Body of pancreas (tissue), 4 donors: ENCODE measurements at regions not wholly inside any gene's neighbourhood (a gene's known extent, or its start where the extent isn't known, plus 50 kb on each side); places are given as distances from the start of the nearest gene placed in this dataset.

Experiments
- ATAC-seq: fragments of 150-250 bp; one replicate; pipeline ENCODE4 v1.9.1; 2016
- DNase-seq, 4 donors: peaks; one replicate each; pipeline ENCODE4 v3.0.0-alpha.2; 2019
- H3K27ac ChIP-seq, 4 donors: fragments of 200-600 bp; sonication (generic); 1 replicate in 3 of 4; 2 replicates in 1 of 4; pipeline versions ENCODE4 v1.5.1 to v1.6.1; 2016 to 2019; ENCODE audit warnings: mild to moderate bottlenecking in 1 of 4, mixed read lengths in 1 of 4, moderate library complexity in 1 of 4
- H3K27me3 ChIP-seq, 2 donors: fragments of 200-600 bp; sonication (generic); one replicate each; pipeline ENCODE4 v1.6.0; 2016; ENCODE audit warnings: mild to moderate bottlenecking in 1 of 2
- H3K36me3 ChIP-seq, 2 donors: fragments of 200-600 bp; sonication (generic); replicated peaks in 1 of 2; 2 replicates each; pipeline ENCODE4 v1.5.1; 2016; ENCODE audit warnings: low read depth in 2 of 2; ENCODE audit not compliant: insufficient read depth in 1 of 2
- H3K4me1 ChIP-seq: fragments of 200-600 bp; sonication (generic); one replicate; pipeline ENCODE4 v1.6.0; 2016
- H3K4me3 ChIP-seq, 2 donors: fragments of 200-600 bp; sonication (generic); 1 replicate in 1 of 2; 2 replicates in 1 of 2; pipeline ENCODE4 v1.5.1; 2016 to 2019
- H3K9me3 ChIP-seq, 3 donors: fragments of 200-600 bp; sonication (generic); 1 replicate in 2 of 3; 2 replicates in 1 of 3; pipeline ENCODE4 v1.5.1; 2016
- CTCF ChIP-seq, 7 experiments: fragments of 450-650 bp in 4 of 7; fragments of 200-600 bp in 3 of 7; sonication (generic) in 3 of 7; IDR thresholded peaks; one replicate each; pipeline ENCODE4 v1.5.1; 2016 to 2019; ENCODE audit warnings: antibody characterized with exemption in 7 of 7
- POLR2A ChIP-seq, 3 donors: fragments of 450-650 bp; IDR thresholded peaks; one replicate each; pipeline ENCODE4 v1.6.1; 2016; ENCODE audit warnings: antibody characterized with exemption in 3 of 3, mild to moderate bottlenecking in 2 of 3
- WGBS, 2 donors: methylation state at CpG; one replicate each; pipeline ENCODE4 v1.1.5; 2017; 5-methylcytosine and 5-hydroxymethylcytosine counted together
- intact Hi-C: fragments of 100-400 bp; cut with DNase I; formaldehyde crosslinking; loops from one replicate; pipeline ENCODE4 v1.15.1; 2023

DNA sequence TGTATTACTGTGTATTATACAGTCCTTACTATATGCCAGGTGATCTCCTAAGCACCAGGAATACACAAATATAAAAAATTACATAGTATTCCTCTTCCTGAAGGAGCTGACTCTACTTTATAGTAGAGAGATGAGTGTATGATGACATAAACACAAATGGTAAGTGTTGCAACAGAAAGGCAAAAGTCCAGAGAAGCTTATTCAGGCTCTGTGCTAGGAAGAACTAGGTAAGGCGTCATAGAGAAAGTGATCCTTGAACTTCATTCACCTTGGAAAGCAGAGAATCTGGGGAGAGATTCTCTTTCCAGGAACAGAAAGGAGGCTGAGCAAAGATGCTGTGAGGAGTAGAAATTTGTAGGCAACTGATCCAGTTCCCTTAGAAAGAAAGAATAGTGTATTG, 115.0 kb upstream of the KCNIP4 start:
- intact Hi-C loops, result no loop called here
- Histone ChIP-seq H3K27me3 (no peaks in the 10 kb centered on the region), H3K4me1 (no peaks in the 10 kb centered on the region), H3K4me3 (no peak overlapping the region), H3K9me3 (no peaks in the 10 kb centered on the region), H3K36me3 (no peaks in the 10 kb centered on the region), H3K27ac (no peak overlapping the region)
- ATAC-seq (no peak), DNase-seq (no peak)
- no peak for TF ChIP-seq POLR2A (IDR thresholded peaks at IDR 0.05)
- TF ChIP-seq CTCF (IDR thresholded peaks at IDR 0.05), result no peak
- WGBS, 2 donors, result 69 to 78% methylated on average over 1 of the region's 1 CpG

- no peak for ATAC-seq
- no peak overlapping the region for H3K27ac ChIP-seq
- intact Hi-C loops, result no loop called here
- H3K36me3 ChIP-seq, result no peaks in the 10 kb centered on the region
- H3K9me3 ChIP-seq, result no peaks in the 10 kb centered on the region
- WGBS, 2 donors, result 9 to 35% methylated on average over 3 of the region's 3 CpGs
- no peak overlapping the region for H3K4me3 ChIP-seq
- no peak for DNase-seq
- H3K4me1 ChIP-seq, result no peaks in the 10 kb centered on the region
- TF ChIP-seq CTCF (IDR thresholded peaks at IDR 0.05) (no peak), POLR2A (IDR thresholded peaks at IDR 0.05) (no peak)
- H3K27me3 ChIP-seq, result no peaks in the 10 kb centered on the region
Measured at GRCh38 chr4:22062676-22063075, 114.1 kb upstream of the KCNIP4 start.

GRCh38 chr4:22055954-22056353, 107.4 kb upstream of the KCNIP4 start:
- TF ChIP-seq POLR2A (IDR thresholded peaks at IDR 0.05) (no peak), CTCF (IDR thresholded peaks at IDR 0.05) (no peak)
- ATAC-seq, result no peak
- Histone ChIP-seq H3K36me3 (no peaks in the 10 kb centered on the region), H3K4me3 (no peak overlapping the region), H3K27ac (no peak overlapping the region), H3K4me1 (no peaks in the 10 kb centered on the region), H3K27me3 (no peaks in the 10 kb centered on the region), H3K9me3 (no peaks in the 10 kb centered on the region)
- intact Hi-C loops, result no loop called here
- WGBS, 2 donors, result 39 to 56% methylated on average over 5 of the region's 5 CpGs
- no peak for DNase-seq

GRCh38 chr4:22052076-22052475, 103.5 kb upstream of the KCNIP4 start:
- H3K4me3 ChIP-seq, result no peak overlapping the region
- peaks cover 0 to 7% (median 0%) of the 10 kb centered on the region in 3 donors for H3K9me3 ChIP-seq
- no peaks in the 10 kb centered on the region for H3K36me3 ChIP-seq
- intact Hi-C loops, result no loop called here
- no peak overlapping the region for H3K27ac ChIP-seq
- no peaks in the 10 kb centered on the region for H3K27me3 ChIP-seq
- no peaks in the 10 kb centered on the region for H3K4me1 ChIP-seq
- 78 to 80% methylated on average over 1 of the region's 1 CpG for WGBS, 2 donors
- no peak for TF ChIP-seq POLR2A (IDR thresholded peaks at IDR 0.05)
- TF ChIP-seq CTCF (IDR thresholded peaks at IDR 0.05), result no peak
- DNase-seq (no peak), ATAC-seq (no peak)

DNA sequence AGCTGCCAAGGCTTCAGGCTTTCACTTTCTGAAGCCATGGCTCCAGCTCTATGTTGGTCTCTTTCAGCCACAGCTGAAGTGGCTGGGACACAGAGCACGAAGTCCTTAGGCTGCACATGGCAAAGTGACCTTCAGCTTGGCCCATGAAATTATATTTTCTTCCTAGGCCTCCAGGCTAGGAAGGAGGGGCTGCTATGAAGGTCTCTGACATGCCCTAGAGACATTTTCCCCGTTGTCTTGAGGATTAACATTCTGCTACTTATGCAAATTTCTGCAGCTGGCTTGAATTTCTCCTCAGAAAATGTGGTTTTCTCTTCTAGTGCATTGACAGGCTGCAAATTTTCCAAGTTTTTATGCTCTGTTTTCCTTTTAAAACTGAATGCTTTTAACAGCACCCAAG, 99.8 kb upstream of the KCNIP4 start:
- no peaks in the 10 kb centered on the region for H3K27me3 ChIP-seq
- WGBS, 2 donors, result 46 to 60% methylated on average over 2 of the region's 2 CpGs
- ATAC-seq, result no peak

More for the DNA sequence above, 99.8 kb upstream of the KCNIP4 start:
- Histone ChIP-seq H3K27ac (no peak overlapping the region), H3K4me3 (no peak overlapping the region), H3K9me3 (peaks cover 0 to 7% (median 0%) of the 10 kb centered on the region in 3 donors), H3K4me1 (no peaks in the 10 kb centered on the region), H3K36me3 (no peaks in the 10 kb centered on the region)
- no peak for DNase-seq
- intact Hi-C loops, result no loop called here
- TF ChIP-seq POLR2A (IDR thresholded peaks at IDR 0.05), result no peak
- no peak for TF ChIP-seq CTCF (IDR thresholded peaks at IDR 0.05)
